ENCODE measurements at regions not wholly inside any gene's neighbourhood (a gene's known extent, or its start where the extent isn't known, plus 50 kb on each side); places are given as distances from the start of the nearest gene placed in this dataset.

- DNase-seq (ENCODE audit: low spot score) = no peak
- no peak for TF ChIP-seq CTCF (conservative IDR thresholded peaks at IDR 0.05; ENCODE audit: low read depth)
- CTCF ChIA-PET = no interaction called here
- no peak overlapping the region for H3K27ac ChIP-seq
- POLR2A ChIA-PET (ENCODE audit: low non-redundant PET) = no interaction called here
Measured at GRCh38 chr5:56620903-56621677, 194.3 kb upstream of the MAP3K1 start.

GRCh38 chr5:56617998-56618397 is 197.4 kb upstream of the MAP3K1 start:
- H3K27ac ChIP-seq = no peak overlapping the region
- ChIA-PET CTCF (interaction anchor here (0.5 to 0.7 kb wide), 2 partner anchors 12 to 628 kb away, joined by 4 read pairs; no protein-coding TSS in a partner anchor), POLR2A (ENCODE audit: low non-redundant PET) (no interaction called here)
- TF ChIP-seq CTCF (conservative IDR thresholded peaks at IDR 0.05; ENCODE audit: low read depth) = no peak
- DNase-seq (ENCODE audit: low spot score) = no peak

GRCh38 chr5:56616454-56617160 is 198.7 kb upstream of the MAP3K1 start:
- TF ChIP-seq CTCF (conservative IDR thresholded peaks at IDR 0.05; ENCODE audit: low read depth) = no peak
- no peak overlapping the region for H3K27ac ChIP-seq
- ChIA-PET POLR2A (ENCODE audit: low non-redundant PET) (no interaction called here), CTCF (interaction anchor here (0.6 to 0.7 kb wide), 2 partner anchors 216 to 218 kb away, joined by 3 to 4 read pairs; no protein-coding TSS in a partner anchor)
- no peak for DNase-seq (ENCODE audit: low spot score)

GRCh38 chr5:56615361-56616153 is 199.8 kb upstream of the MAP3K1 start:
- ChIA-PET CTCF (interaction anchor here (0.6 to 0.7 kb wide), 3 partner anchors 49 to 1045 kb away, joined by 3 read pairs; no protein-coding TSS in a partner anchor), POLR2A (ENCODE audit: low non-redundant PET) (no interaction called here)
- H3K27ac ChIP-seq = no peak overlapping the region
- TF ChIP-seq CTCF (conservative IDR thresholded peaks at IDR 0.05; ENCODE audit: low read depth) = no peak
- DNase-seq (ENCODE audit: low spot score) = no peak

GRCh38 chr5:56612759-56613158 is 202.6 kb upstream of the MAP3K1 start:
- no peak for DNase-seq (ENCODE audit: low spot score)
- no peak overlapping the region for H3K27ac ChIP-seq
- TF ChIP-seq CTCF (conservative IDR thresholded peaks at IDR 0.05; ENCODE audit: low read depth) = no peak
- POLR2A ChIA-PET (ENCODE audit: low non-redundant PET) = no interaction called here
- CTCF ChIA-PET = no interaction called here

GRCh38 chr5:56612353-56612752 is 203.0 kb upstream of the MAP3K1 start:
- ChIA-PET CTCF (no interaction called here), POLR2A (ENCODE audit: low non-redundant PET) (no interaction called here)
- TF ChIP-seq CTCF (conservative IDR thresholded peaks at IDR 0.05; ENCODE audit: low read depth) = no peak
- no peak overlapping the region for H3K27ac ChIP-seq
- DNase-seq (ENCODE audit: low spot score) = no peak

Data from RWPE1 (cell line).